Heart left ventricle (tissue), 13 donors: ENCODE measurements at regions not wholly inside any gene's neighbourhood (a gene's known extent, or its start where the extent isn't known, plus 50 kb on each side); places are given as distances from the start of the nearest gene placed in this dataset.

ENCODE experiments used
- POLR2A ChIP-seq, 2 donors: fragments of 450-650 bp; IDR thresholded peaks; one replicate each; pipeline ENCODE4 v1.6.1; 2017; ENCODE audit warnings: antibody characterized with exemption in 2 of 2, mild to moderate bottlenecking in 2 of 2, moderate library complexity in 2 of 2
- TF ChIP-seq, protein P1 (sequence below), 12 donors: fragments of 200-600 bp; sonication (generic) in 4 of 12; IDR thresholded peaks; one replicate each; pipeline versions ENCODE4 v1.5.0 to v1.8.0; 2018 to 2022; ENCODE audit warnings: antibody characterized with exemption in 12 of 12, mild to moderate bottlenecking in 5 of 12
- donor health status: ischemic (EF 13 %, LVEDD 7.1; RV severe dilation, severe dysfunction).
- donor health status: DM: no; HTN: yes; CAD: no.
- donor health status: DM: no; HTN: no; CAD: no.
- donor health status: ischemic (EF 25% LVEDD 6.9; RV normal size, moderate dysfunction).
- donor health status: ischemic (EF 25% LVEDD 5.7; RV mildly dilated, moderate dysfunction).
- donor health status: ischemic (EF 35%, LVEDD 5.7; RV mildly dilated, moderate dysfunction).
- donor health status: nonischemic (EF 11% LVEDD 7.7; RV severe dilation, severe dysfunction).
- donor health status: DM: yes; HTN: yes; CAD: no.
- donor health status: PGD.
- donor health status: ischemic (EF 29% LVEDD 5.4; RV normal size, mild dysfunction).
- donor health status: nonischemic (EF 23%, LVEDD 6.1; RV moderate dilation, normal function).

DNA sequence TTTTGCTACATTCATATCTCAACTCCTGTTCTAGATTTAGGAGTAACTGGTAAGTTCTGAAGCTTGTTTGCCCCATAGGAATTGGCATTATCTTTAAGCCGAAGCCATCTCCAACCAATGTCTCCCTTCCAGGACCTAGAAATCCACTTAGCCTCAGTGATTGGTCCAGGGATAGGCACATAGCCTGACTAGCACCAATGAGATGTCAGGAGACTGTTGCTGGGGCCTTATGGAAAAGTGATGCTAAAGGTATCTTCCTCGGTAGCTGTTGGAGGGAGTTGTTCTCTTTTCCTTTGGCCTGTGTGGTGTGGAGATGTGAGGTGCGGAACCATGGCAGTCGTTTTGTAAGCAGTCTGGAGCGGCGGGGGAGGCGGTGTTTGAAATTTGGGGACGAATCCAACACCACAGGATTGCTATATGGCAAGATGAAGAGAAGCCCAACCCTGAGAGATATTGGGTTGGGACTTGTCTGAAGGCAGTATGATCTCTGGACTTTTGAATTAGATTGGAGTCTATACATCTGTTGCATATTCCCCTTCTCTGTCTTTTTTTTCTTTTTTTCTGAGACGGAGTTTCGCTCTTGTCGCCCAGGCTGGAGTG, 109.8 kb upstream of the ATP6AP2 start:
- TF ChIP-seq, protein P1, sequence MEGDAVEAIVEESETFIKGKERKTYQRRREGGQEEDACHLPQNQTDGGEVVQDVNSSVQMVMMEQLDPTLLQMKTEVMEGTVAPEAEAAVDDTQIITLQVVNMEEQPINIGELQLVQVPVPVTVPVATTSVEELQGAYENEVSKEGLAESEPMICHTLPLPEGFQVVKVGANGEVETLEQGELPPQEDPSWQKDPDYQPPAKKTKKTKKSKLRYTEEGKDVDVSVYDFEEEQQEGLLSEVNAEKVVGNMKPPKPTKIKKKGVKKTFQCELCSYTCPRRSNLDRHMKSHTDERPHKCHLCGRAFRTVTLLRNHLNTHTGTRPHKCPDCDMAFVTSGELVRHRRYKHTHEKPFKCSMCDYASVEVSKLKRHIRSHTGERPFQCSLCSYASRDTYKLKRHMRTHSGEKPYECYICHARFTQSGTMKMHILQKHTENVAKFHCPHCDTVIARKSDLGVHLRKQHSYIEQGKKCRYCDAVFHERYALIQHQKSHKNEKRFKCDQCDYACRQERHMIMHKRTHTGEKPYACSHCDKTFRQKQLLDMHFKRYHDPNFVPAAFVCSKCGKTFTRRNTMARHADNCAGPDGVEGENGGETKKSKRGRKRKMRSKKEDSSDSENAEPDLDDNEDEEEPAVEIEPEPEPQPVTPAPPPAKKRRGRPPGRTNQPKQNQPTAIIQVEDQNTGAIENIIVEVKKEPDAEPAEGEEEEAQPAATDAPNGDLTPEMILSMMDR (IDR thresholded peaks at IDR 0.05) = no peak
- TF ChIP-seq POLR2A (IDR thresholded peaks at IDR 0.05) = no peak
